Stimulated activated naive B cell treated with anti-CD40 and anti-IgM and Interleukin-4, amounts not matched to agents 10 μg/mL and 1 μg/mL and 100 μg/mL, for 72 hours (primary cell): ENCODE measurements at regions not wholly inside any gene's neighbourhood (a gene's known extent, or its start where the extent isn't known, plus 50 kb on each side); places are given as distances from the start of the nearest gene placed in this dataset.

Source experiments
- ATAC-seq, 2 donors: fragments of 150-1000 bp; cut with Tn5 transposase; replicated peaks; 2 replicates each; pipeline ENCODE4 v1.10.0; 2021; ENCODE audit warnings: moderate library complexity in 1 of 2
- DNase-seq: peaks from one replicate; pipeline ENCODE4 v3.0.0; 2021
- H3K27ac Mint-ChIP-seq: one replicate; pipeline ENCODE4 v1.8.0; 2022; ENCODE audit warnings: mild to moderate bottlenecking, mixed read lengths
- H3K27me3 Mint-ChIP-seq, 2 donors: one replicate each; pipeline ENCODE4 v1.8.0; 2022; ENCODE audit warnings: mixed read lengths in 2 of 2
- H3K36me3 Mint-ChIP-seq, 2 donors: one replicate each; pipeline ENCODE4 v1.8.0; 2022; ENCODE audit warnings: mixed read lengths in 2 of 2, mild to moderate bottlenecking in 1 of 2
- H3K4me1 Mint-ChIP-seq, 2 donors: one replicate each; pipeline ENCODE4 v1.8.0; 2022; ENCODE audit warnings: mixed read lengths in 2 of 2, mild to moderate bottlenecking in 1 of 2
- H3K4me3 Mint-ChIP-seq, 2 donors: one replicate each; pipeline ENCODE4 v1.8.0; 2022; ENCODE audit warnings: mild to moderate bottlenecking in 2 of 2, mixed read lengths in 2 of 2, moderate library complexity in 1 of 2
- H3K9me3 Mint-ChIP-seq, 2 donors: one replicate each; pipeline ENCODE4 v1.8.0; 2022; ENCODE audit warnings: mixed read lengths in 2 of 2, mild to moderate bottlenecking in 1 of 2

DNA sequence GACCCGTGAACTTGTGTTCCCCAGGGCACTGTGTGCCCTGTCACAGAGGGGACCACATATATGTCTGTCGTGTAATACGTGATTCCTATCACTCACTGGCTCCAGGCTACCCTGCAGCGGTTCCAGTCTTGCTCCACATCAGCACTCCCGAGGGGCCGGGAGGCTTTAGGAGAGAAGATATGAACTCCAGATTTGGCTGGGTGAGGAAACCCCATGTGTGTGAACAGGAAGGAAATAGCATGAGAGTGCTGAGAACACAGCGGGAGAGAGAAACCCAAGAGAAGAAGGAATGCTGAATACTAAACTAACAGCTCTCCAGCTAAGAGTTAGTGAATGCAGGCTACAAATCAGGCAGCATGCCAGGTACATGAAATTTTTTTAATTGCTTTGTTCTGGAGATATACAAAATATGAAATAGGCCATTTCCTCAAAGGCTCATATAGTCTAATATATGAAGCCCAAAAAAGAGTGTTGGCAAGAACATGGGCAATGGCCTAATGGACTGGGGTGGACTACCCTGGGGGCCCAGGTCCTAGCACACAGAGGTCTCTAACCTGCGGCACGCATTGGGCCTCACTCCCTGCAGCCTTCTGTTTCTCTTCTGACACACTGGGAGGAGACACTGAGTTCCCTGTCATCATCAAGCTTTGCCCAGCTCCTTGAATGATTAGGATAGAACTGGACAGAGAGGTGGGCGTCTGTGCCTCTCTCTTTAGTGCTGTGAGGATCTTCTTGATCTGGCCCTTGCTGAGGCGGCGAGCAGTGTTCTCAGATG is 372.8 kb upstream of the RAB6C start:
- H3K27ac Mint-ChIP-seq: no peak overlapping the region
- no peaks in the 10 kb centered on the region for H3K36me3 Mint-ChIP-seq
- H3K4me1 Mint-ChIP-seq: no peaks in the 10 kb centered on the region
- H3K4me3 Mint-ChIP-seq: no peak overlapping the region
- no peak for DNase-seq
- H3K9me3 Mint-ChIP-seq: peaks cover 4 to 5% of the 10 kb centered on the region in 2 donors
- ATAC-seq: no peak
- H3K27me3 Mint-ChIP-seq: peaks cover 9 to 16% of the 10 kb centered on the region in 2 donors

GRCh38 chr2:129609224-129609623 is 370.2 kb upstream of the RAB6C start:
- Mint-ChIP-seq H3K4me1 (no peaks in the 10 kb centered on the region), H3K27ac (no peak overlapping the region), H3K27me3 (peaks cover 10 to 12% of the 10 kb centered on the region in 2 donors), H3K9me3 (peaks cover 4 to 5% of the 10 kb centered on the region in 2 donors), H3K36me3 (no peaks in the 10 kb centered on the region), H3K4me3 (no peak overlapping the region)
- ATAC-seq (no peak), DNase-seq (no peak)

DNA sequence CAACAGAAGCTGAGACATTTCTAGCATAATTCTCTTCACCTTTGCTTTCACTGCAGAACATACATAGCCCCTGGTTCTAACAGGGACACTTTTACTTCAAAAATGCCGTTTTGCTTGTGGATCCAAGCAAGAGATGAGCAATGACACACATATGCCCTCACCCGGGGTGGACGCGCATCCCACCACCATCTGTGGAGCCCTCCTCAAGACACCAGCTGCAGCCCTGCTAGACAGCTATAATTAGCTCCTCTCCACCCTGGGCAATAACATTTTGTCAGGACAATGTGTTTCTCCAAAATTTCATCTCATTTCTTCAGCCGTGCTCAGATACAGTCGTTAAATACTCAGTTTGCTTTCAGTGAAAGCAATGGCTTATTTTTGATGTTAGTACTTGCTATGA is 368.7 kb upstream of the RAB6C start:
- Mint-ChIP-seq H3K27me3 (peaks cover 12 to 15% of the 10 kb centered on the region in 2 donors), H3K4me3 (no peak overlapping the region), H3K9me3 (peaks cover 4 to 5% of the 10 kb centered on the region in 2 donors), H3K36me3 (no peaks in the 10 kb centered on the region), H3K4me1 (no peaks in the 10 kb centered on the region), H3K27ac (no peak overlapping the region)
- no peak for DNase-seq
- no peak for ATAC-seq

DNA sequence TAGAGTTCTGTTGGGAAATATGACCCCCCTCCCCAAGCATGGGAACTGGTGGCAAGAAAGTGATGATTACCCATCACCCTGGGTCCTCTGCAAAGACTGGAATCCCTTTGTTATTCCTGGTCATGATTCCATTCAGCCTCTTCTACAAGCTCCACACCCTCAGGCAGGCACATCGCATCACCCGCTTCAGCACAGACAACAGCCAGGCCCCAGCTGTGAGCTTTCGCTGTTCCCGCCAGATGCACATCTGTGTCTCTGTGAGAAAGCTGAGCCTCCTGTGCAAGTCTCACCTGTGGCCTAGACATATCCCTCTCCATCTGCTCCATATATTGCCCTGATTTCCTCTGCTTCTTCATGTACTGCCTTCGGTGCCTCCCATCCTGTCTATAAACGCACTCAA is 368.0 kb upstream of the RAB6C start:
- DNase-seq (no peak), ATAC-seq (no peak)
- peaks cover 4 to 5% of the 10 kb centered on the region in 2 donors for H3K9me3 Mint-ChIP-seq
- H3K4me3 Mint-ChIP-seq: no peak overlapping the region
- H3K27me3 Mint-ChIP-seq: peaks cover 7 to 8% of the 10 kb centered on the region in 2 donors
- H3K36me3 Mint-ChIP-seq: no peaks in the 10 kb centered on the region
- H3K4me1 Mint-ChIP-seq: no peaks in the 10 kb centered on the region
- H3K27ac Mint-ChIP-seq: no peak overlapping the region

GRCh38 chr2:129619471-129619870 is 360.0 kb upstream of the RAB6C start:
- H3K36me3 Mint-ChIP-seq: no peaks in the 10 kb centered on the region
- no peak overlapping the region for H3K4me3 Mint-ChIP-seq
- no peaks in the 10 kb centered on the region for H3K9me3 Mint-ChIP-seq
- ATAC-seq (no peak), DNase-seq (no peak)
- peaks cover 0 to 4% of the 10 kb centered on the region in 2 donors for H3K27me3 Mint-ChIP-seq
- H3K27ac Mint-ChIP-seq: no peak overlapping the region
- H3K4me1 Mint-ChIP-seq: no peaks in the 10 kb centered on the region

GRCh38 chr2:129620411-129620810 is 359.1 kb upstream of the RAB6C start:
- Mint-ChIP-seq H3K36me3 (no peaks in the 10 kb centered on the region), H3K4me3 (no peak overlapping the region), H3K27me3 (no peaks in the 10 kb centered on the region), H3K27ac (no peak overlapping the region), H3K4me1 (no peaks in the 10 kb centered on the region), H3K9me3 (peaks cover 0 to under 1% of the 10 kb centered on the region in 2 donors)
- no peak for DNase-seq
- ATAC-seq: no peak

- H3K4me3 Mint-ChIP-seq: no peak overlapping the region
- DNase-seq (no peak), ATAC-seq (no peak)
- no peaks in the 10 kb centered on the region for H3K36me3 Mint-ChIP-seq
- no peaks in the 10 kb centered on the region for H3K4me1 Mint-ChIP-seq
- peaks cover 6 to 12% of the 10 kb centered on the region in 2 donors for H3K9me3 Mint-ChIP-seq
- H3K27ac Mint-ChIP-seq: no peak overlapping the region
- H3K27me3 Mint-ChIP-seq: no peaks in the 10 kb centered on the region
These were observed 355.7 kb upstream of the RAB6C start for GRCh38 chr2:129623783-129624182.

DNA sequence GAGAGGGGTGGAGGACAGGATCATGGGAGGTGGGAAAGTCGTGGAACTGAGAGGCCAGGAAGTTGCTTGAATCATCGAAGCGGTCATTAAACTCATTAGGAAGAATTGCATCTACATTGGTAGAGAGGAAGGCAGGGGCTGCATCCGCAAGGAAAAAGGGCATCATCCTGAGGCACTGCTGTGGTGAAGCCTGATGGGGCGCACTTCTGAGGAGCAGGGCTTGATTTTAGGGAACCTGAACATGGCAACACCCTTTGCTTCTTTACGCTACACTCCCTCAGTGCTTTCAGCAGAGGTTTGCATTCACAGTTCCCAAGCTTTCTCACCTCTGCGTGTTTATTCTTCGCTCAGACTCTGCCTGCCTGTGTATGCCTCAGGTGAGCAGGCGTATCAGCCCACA is 352.0 kb upstream of the RAB6C start:
- no peak overlapping the region for H3K4me3 Mint-ChIP-seq
- H3K9me3 Mint-ChIP-seq: peaks cover 11 to 12% of the 10 kb centered on the region in 2 donors
- ATAC-seq (no peak), DNase-seq (no peak)
- H3K36me3 Mint-ChIP-seq: no peaks in the 10 kb centered on the region
- H3K27me3 Mint-ChIP-seq: no peaks in the 10 kb centered on the region
- H3K27ac Mint-ChIP-seq: no peak overlapping the region
- no peaks in the 10 kb centered on the region for H3K4me1 Mint-ChIP-seq

GRCh38 chr2:129636692-129637091 is 342.8 kb upstream of the RAB6C start:
- ATAC-seq: no peak
- peaks cover 0 to 8% of the 10 kb centered on the region in 2 donors for H3K27me3 Mint-ChIP-seq
- H3K4me3 Mint-ChIP-seq: no peak overlapping the region
- H3K36me3 Mint-ChIP-seq: no peaks in the 10 kb centered on the region
- H3K9me3 Mint-ChIP-seq: no peaks in the 10 kb centered on the region
- DNase-seq: no peak
- H3K27ac Mint-ChIP-seq: no peak overlapping the region
- H3K4me1 Mint-ChIP-seq: no peaks in the 10 kb centered on the region

DNA sequence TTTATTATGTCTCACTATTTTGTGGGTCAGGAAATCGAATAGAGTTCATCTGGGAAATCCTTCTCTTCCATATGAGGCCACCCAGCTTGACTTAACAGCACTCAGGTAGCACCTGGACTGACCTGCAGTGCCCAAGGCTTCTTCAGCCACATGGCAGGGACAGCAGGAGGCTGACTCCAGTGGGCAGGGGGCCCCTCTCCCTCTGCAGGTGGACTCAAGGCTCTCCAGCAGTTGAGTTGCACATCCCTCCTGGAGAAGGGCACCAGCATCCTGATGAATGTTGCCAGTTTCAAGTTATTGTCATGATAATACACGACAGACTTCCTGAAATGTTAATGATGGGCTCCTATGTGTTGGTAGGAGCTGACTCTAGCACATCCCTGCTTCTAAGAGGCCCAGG is 338.1 kb upstream of the RAB6C start:
- no peaks in the 10 kb centered on the region for H3K36me3 Mint-ChIP-seq
- no peaks in the 10 kb centered on the region for H3K9me3 Mint-ChIP-seq
- DNase-seq: no peak
- H3K4me1 Mint-ChIP-seq: no peaks in the 10 kb centered on the region
- ATAC-seq: no peak
- peaks cover 0 to 8% of the 10 kb centered on the region in 2 donors for H3K27me3 Mint-ChIP-seq
- H3K4me3 Mint-ChIP-seq: no peak overlapping the region
- H3K27ac Mint-ChIP-seq: no peak overlapping the region

DNA sequence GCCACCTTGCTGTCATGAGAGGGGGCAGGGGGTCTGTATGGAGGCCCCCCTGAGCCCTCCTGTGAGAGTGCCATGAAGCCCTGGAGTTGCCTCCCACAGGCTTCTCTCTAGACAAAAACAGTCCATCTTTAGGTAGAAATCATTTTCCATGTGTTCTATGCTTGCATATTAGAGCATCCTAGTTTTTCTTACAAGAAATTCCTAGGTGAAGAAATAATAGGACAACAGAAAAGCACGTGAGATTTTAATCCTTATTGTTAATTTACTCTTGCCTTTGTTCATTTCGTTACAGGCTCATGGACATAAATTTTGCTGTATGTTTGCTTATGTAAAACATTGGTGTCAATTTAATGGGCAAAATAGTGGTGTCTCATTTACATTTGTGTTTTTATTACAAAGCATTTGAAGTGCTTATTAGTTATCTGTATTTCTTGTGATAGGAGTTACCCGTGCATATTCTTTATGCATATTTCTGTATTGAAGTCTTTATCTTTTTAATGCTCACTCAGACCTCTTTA is 336.9 kb upstream of the RAB6C start:
- Mint-ChIP-seq H3K27ac (no peak overlapping the region), H3K4me1 (no peaks in the 10 kb centered on the region), H3K36me3 (no peaks in the 10 kb centered on the region), H3K9me3 (no peaks in the 10 kb centered on the region), H3K27me3 (peaks cover 0 to 8% of the 10 kb centered on the region in 2 donors), H3K4me3 (no peak overlapping the region)
- DNase-seq (no peak), ATAC-seq (no peak)

GRCh38 chr2:129645335-129645734 is 334.1 kb upstream of the RAB6C start:
- ATAC-seq (no peak), DNase-seq (no peak)
- Mint-ChIP-seq H3K27me3 (peaks cover 0 to 7% of the 10 kb centered on the region in 2 donors), H3K27ac (no peak overlapping the region), H3K9me3 (no peaks in the 10 kb centered on the region), H3K4me1 (no peaks in the 10 kb centered on the region), H3K4me3 (no peak overlapping the region), H3K36me3 (no peaks in the 10 kb centered on the region)

DNA sequence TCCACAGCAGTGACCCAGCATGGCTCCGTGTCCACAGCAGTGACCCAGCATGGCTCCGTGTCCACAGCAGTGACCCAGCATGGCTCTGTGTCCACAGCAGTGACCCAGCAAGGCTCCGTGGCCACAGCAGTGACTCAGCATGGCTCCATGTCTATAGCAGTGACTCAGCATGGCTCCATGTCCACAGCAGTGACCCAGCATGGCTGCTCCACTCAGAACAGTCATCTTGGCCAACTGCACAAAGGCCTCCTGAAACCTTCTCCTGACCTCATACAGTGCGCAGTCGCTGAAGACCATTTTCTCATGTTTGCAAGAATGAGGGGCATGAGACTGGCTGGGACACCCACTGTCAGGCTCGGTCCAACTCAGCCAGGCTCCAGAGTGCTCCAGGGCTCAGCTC is 333.4 kb upstream of the RAB6C start:
- H3K36me3 Mint-ChIP-seq: no peaks in the 10 kb centered on the region
- DNase-seq (no peak), ATAC-seq (no peak)
- H3K9me3 Mint-ChIP-seq: no peaks in the 10 kb centered on the region
- H3K4me1 Mint-ChIP-seq: no peaks in the 10 kb centered on the region
- H3K27ac Mint-ChIP-seq: no peak overlapping the region
- H3K4me3 Mint-ChIP-seq: no peak overlapping the region
- peaks cover 0 to 7% of the 10 kb centered on the region in 2 donors for H3K27me3 Mint-ChIP-seq

GRCh38 chr2:129653246-129653645 is 326.2 kb upstream of the RAB6C start:
- no peak overlapping the region for H3K27ac Mint-ChIP-seq
- no peak overlapping the region for H3K4me3 Mint-ChIP-seq
- no peak for ATAC-seq
- no peak for DNase-seq
- no peaks in the 10 kb centered on the region for H3K9me3 Mint-ChIP-seq
- H3K4me1 Mint-ChIP-seq: no peaks in the 10 kb centered on the region
- no peaks in the 10 kb centered on the region for H3K36me3 Mint-ChIP-seq
- H3K27me3 Mint-ChIP-seq: peaks cover 0 to 3% of the 10 kb centered on the region in 2 donors

DNA sequence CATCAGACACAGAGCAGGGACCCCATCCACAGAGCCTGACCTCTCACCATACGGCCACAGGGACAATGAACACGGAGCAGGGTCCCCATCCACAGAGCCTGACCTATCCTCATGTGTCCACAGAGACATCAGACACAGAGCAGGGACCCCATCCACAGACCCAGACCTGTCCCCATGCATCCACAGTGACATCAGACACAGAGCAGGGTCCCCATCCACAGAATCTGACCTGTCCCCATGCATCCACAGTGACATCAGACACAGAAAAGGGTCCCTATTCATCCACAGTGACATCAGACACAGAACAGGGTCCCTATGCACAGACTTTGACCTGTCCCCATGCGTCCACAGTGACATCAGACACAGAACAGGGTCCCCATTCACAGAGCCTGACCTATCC is 325.1 kb upstream of the RAB6C start:
- DNase-seq (no peak), ATAC-seq (no peak)
- no peak overlapping the region for H3K4me3 Mint-ChIP-seq
- H3K27ac Mint-ChIP-seq: no peak overlapping the region
- no peaks in the 10 kb centered on the region for H3K4me1 Mint-ChIP-seq
- peaks cover 0 to 5% of the 10 kb centered on the region in 2 donors for H3K27me3 Mint-ChIP-seq
- peaks cover 6 to 9% of the 10 kb centered on the region in 2 donors for H3K9me3 Mint-ChIP-seq
- H3K36me3 Mint-ChIP-seq: no peaks in the 10 kb centered on the region
